ENCODE measurements at regions not wholly inside any gene's neighbourhood (a gene's known extent, or its start where the extent isn't known, plus 50 kb on each side); places are given as distances from the start of the nearest gene placed in this dataset.

DNA sequence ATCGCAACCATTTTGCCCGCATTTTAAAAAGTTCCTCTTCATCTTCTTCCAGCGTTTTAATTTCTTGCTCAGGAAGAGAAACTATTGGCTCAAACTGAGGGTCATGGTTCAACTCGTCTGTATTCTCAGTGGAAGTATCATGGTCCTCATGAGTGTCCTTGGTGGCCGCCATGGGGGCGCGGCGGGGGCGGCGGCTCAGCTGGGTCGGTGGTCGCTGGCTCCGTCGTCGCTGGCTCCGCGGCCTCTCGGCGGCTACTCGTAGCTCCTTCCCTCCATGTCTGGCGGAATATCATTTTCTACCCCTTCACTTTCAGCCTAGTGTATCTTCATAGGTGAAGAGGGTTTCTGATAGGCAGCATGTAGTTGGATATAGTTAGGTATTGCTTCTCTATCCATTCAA is 492.0 kb upstream of the MAGEB18 start:
- TF ChIP-seq EP300 (IDR thresholded peaks at IDR 0.05): no peak
- no peak for TF ChIP-seq POLR2A (IDR thresholded peaks at IDR 0.05)
- no peak for TF ChIP-seq CTCF (IDR thresholded peaks at IDR 0.05)

All from tibial nerve (tissue), 4 donors.